Non-pigmented ciliary epithelial cell (primary cell): ENCODE measurements at regions not wholly inside any gene's neighbourhood (a gene's known extent, or its start where the extent isn't known, plus 50 kb on each side); places are given as distances from the start of the nearest gene placed in this dataset.
"Not testable (repeated sequence)": the region's sequence is repeated elsewhere in the genome, so short reads cannot be mapped to it uniquely, and the experiment has no call there.

ENCODE experiments used
- DNase-seq: peaks from one replicate; pipeline ENCODE4 v3.0.0-alpha.2; 2010; ENCODE audit warnings: low read depth

- DNase-seq, result no peak
These were observed 988.8 kb downstream of the RAPGEF2 start for GRCh38 chr4:160091631-160092030.

GRCh38 chr4:160100316-160100715, 997.4 kb downstream of the RAPGEF2 start:
- no peak for DNase-seq

- DNase-seq, result no peak
These were observed 1008.0 kb downstream of the RAPGEF2 start for GRCh38 chr4:160110891-160111290.

GRCh38 chr4:160117686-160118085, 1014.8 kb downstream of the RAPGEF2 start:
- DNase-seq, result no peak

DNA sequence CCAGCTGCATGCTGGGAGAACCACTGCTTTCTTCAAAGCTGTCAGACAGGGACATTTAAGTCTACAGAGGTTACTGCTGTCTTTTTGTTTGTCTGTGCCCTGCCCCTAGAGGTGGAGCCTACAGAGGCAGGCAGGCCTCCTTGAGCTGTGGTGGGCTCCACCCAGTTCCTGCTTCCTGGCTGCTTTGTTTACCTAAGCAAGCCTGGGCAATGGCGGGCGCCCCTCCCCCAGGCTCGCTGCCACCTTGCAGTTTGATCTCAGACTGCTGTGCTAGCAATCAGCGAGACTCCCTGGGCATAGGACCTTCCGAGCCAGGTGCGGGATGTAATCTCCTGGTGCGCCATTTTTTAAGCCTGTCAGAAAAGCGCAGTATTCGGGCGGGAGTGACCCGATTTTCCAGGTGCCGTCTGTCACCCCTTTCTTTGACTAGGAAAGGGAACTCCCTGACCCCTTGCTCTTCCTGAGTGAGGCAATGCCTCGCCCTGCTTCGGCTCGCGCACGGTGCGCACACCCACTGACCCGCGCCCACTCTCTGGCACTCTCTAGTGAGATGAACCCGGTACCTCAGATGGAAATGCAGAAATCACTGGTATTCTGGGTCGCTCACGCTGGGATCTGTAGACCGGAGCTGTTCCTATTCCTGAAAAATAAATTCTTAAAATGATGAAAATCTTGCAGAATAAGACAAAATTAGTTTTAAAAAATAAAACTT, 1022.9 kb downstream of the RAPGEF2 start:
- not testable (repeated sequence) for DNase-seq

DNA sequence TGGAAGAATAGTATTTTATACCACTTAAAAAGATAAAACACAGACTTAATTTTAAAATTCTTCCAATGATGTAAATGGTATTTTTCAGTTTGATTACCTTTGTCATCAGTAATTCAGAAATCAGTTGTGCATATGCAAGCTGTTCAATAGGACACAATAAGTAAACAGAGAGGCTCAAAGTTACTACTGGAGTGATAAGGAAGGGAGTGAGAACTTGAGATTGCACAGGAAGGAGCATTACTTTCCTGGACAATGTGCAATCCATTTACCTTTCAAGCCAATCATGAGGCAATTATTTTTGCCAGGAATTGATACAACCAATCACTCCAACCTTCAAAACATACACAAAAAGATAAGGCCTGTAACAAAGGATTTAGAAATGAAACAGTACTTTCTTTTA, 1024.3 kb downstream of the RAPGEF2 start:
- DNase-seq, result no peak

DNA sequence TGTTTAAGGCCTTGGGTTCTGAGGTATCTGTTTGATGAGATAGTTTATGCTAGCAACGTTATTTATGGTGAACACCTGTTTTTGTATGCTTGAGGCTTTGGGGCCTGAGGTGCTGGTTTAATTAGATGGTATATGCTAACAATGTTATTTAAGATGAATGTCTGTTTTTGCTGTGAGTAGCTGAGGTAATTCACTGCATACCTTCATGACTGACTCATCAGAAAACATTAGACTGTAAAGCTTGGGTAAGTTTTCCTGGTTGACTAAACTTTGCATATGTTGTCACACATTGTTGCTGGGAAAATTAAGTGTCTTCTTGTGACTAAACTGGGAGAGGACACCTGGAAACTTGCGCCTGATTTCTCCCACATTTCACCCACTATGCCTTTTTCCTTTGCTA, 1026.6 kb downstream of the RAPGEF2 start:
- peak; percentile 31 for DNase-seq

- no peak for DNase-seq
These were observed 1033.1 kb downstream of the RAPGEF2 start for GRCh38 chr4:160136021-160136420.

DNA sequence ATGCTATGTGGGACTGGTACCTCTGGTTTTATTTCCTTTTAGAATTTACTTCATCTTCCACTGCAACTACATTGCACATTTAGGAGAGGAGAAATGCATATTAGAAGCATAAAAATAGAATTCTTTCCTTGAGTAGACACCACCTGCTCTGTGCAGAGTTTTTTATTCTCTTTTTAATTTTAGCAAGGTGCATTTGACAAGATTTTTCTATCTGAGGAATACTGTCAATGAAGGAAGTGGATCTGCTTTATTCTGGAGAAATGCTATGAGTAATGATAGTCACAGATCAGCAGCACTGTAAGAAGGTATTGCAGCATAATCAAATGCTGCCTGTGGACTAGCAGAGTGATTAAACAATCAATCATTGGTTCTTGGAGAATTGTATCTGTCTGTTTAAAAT, 1038.3 kb downstream of the RAPGEF2 start:
- no peak for DNase-seq

DNA sequence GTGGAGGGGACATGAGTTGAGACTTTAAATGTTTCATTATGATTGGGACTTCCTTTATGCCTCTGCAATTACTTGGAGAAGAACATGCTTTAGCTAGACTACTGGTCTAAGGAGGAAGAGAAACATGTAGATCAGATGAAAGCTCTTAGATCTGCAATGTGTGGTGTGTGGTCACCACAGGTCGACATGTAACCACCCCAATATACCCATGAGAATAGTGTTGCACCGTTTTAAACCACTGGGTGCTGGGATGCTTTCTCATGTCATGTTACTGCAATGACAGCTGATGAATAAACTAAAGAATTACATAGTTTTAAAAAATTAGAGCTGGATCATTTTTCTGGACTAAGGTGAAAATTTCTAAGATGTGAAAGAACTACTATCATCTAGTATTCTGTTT, 1039.7 kb downstream of the RAPGEF2 start:
- DNase-seq, result no peak

- DNase-seq, result no peak
These were observed 1040.7 kb downstream of the RAPGEF2 start for GRCh38 chr4:160143574-160143973.

DNA sequence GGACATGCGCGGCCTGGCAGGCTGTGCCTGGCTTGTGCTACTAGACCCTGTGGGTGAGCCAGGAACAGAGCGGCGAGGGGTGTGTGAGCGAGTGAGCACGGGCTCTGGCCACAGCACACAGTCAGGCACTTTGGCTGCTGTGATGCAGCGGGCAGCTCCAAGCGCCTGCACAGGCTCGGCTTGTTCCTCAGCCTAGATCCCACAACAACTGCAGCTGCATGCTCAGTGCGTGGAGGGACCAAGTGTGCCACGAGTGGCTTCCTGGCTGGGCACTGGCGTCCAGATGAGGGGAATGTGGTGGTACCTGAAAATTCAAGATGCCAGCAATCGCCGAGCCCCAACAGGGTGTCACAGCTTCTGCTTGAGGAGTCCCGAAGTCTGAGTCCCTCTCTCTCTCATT, 1056.6 kb downstream of the RAPGEF2 start:
- no peak for DNase-seq

DNA sequence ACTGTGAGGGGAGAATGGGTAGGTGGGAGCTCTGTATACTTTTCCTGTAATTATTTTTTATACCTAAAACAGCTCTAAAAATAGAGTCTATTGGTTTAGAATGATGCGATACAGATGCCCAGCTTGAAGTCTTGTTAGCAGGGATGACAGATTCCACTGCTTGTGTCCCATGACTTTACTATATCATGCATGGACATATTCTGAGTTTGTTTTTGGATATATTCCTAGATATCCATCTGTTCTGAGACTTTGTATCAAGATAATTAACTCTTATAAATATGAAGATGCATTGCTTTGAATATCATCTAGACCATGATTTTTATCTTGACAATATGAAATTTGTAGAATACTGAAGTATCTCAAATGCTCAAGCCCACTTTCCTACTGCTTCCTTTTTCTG, 1058.1 kb downstream of the RAPGEF2 start:
- no peak for DNase-seq

DNA sequence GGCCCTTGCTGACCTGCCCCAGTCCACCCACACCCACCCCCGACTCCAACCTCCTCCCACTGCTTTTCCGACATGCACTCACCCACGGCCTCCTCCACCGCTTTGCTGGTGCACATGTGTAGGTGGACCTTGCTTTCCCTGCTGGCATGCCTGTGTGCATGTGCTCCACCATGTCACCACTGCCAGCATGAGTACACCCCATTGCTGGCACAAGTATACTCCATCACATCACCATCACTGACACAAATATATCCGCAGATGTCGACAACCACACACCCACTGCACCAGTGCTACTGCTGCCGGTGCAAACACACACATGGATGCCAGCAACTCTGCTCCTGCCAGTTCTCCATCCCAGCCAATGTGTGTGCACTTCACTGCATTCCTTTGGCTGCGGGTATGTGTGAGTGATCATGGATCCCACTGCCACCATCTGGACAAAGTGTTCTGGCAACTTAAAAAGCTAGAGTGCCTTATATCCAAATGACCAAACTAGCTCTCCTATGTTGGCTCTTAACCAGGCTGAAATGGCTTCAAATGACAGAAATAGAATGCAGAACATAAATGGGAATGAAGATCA, 1072.3 kb downstream of the RAPGEF2 start:
- DNase-seq, result no peak

DNA sequence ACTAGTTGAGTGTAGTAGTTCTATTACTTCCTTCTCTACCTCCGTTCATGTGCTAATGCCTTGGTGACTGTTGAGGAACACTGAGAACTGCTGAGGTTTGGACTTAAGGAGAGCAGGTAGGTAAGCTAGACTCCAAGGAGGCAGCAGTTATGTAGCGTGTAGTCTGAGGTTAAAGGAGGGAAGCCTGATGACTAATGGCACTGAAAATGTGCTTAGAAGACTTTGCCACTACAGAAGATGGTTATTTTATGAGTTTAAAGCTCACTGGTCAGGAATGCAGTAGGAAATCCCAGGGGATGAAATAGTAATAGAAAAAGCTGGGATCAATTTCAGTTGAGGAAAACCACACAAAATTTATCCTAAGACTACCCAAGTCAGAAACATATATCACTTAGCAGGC, 1077.3 kb downstream of the RAPGEF2 start:
- DNase-seq, result peak; percentile 37

DNA sequence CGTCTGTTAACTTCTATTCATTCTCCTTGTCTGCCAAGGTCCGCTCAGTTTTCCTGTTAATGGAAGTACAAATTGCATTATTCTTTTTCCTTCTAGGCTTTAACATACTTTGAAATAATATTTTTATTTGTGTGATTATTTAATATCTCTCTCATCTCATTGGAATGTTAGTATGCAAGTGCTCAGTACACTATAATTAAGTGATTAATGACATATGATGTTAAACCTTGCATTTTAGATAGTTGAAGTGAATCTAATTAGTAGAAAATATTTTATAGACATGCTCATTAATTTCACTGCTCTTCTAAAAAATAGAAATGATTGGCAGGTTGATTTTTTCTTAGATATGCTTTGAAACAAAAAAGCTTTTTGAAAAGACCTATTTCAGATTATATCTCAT, 1079.8 kb downstream of the RAPGEF2 start:
- no peak for DNase-seq

DNA sequence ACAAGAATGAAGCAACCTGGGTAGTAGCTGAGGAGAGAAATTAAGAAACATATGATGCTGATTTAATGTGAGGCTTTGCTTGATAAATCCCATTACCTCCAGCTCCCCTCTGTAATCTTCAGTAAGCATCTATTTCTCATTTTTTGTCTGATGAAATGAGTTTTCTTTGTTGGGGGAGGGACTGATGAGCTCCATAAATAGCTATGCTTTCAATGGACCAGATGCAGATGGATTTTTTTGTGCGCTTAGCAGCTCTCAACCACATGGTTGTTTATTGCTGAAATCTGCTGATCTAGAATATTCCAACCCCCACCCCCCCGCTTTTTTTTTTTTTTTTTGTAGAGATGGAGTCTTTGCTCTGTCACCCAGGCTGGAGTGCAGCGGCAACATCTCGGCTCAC, 1082.0 kb downstream of the RAPGEF2 start:
- no peak for DNase-seq

DNA sequence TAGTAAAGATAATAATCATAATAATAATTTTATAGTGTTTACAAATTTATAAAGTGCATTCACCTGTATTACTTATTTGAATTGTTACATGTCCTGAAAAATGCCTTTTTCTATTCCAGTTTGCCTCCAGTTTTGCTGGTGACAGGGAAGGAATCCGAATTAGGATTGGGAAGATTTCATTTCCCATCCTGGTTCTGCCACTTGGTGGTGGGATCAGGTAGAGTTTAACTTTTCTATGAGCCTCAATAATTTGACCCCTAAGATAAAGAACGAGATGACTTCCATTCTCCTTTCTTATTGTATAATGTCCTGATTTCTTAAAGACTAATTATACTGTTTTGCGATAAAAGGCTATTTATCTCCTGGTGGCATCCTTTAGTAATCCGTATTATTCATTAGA, 1090.9 kb downstream of the RAPGEF2 start:
- no peak for DNase-seq

GRCh38 chr4:160194716-160195115, 1091.8 kb downstream of the RAPGEF2 start:
- DNase-seq, result no peak

GRCh38 chr4:160202802-160203201, 1099.9 kb downstream of the RAPGEF2 start:
- DNase-seq, result no peak

DNA sequence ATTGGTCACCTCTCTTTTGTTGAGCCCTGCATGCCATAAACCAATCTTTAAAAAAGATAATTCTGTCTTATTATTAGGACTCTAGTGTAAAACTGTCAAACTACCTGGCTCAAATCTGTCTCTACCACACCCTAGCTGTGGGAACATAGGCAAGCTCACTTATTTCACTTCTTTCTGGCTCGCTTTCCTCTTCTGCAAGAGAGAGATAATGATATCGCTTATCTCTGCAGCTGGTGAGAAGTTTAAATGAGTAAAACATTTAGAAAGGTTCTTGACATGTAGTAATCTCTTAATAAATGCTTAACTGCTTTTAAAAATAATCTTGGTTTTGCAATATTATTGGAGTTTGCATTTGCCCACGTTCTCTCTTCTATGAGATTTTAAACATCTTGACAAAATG, 1109.2 kb downstream of the RAPGEF2 start:
- no peak for DNase-seq

GRCh38 chr4:160213366-160213765, 1110.5 kb downstream of the RAPGEF2 start:
- no peak for DNase-seq

- DNase-seq, result no peak
These were observed 1114.5 kb downstream of the RAPGEF2 start for GRCh38 chr4:160217352-160217751.

GRCh38 chr4:160224049-160224448, 1121.2 kb downstream of the RAPGEF2 start:
- DNase-seq, result no peak
